ENCODE measurements at regions not wholly inside any gene's neighbourhood (a gene's known extent, or its start where the extent isn't known, plus 50 kb on each side); places are given as distances from the start of the nearest gene placed in this dataset.

GRCh38 chr2:41962922-41963622 is 84.7 kb upstream of the PKDCC start:
- Histone ChIP-seq H3K79me2 (ENCODE audit: low read length) (no peaks in the 10 kb centered on the region), H3K27ac (ENCODE audit: low read length) (no peak overlapping the region), H3K9me2 (replicated peaks; ENCODE audit: insufficient read depth, low read length) (no peaks in the 10 kb centered on the region), H3F3A (ENCODE audit: insufficient read depth, low read length) (no peaks in the 10 kb centered on the region), H3K4me1 (ENCODE audit: low read length) (no peaks in the 10 kb centered on the region), H3K9me3 (replicated peaks; ENCODE audit: insufficient read depth, low read length) (no peaks in the 10 kb centered on the region), H4K20me1 (ENCODE audit: insufficient read depth, low read length) (no peaks in the 10 kb centered on the region), H3K9ac (ENCODE audit: low read length) (no peak overlapping the region), H3K4me2 (ENCODE audit: low read depth, low read length) (no peak overlapping the region), H3K4me3 (ENCODE audit: low read length) (no peak overlapping the region), H3K27me3 (replicated peaks; ENCODE audit: insufficient read depth, low read length) (no peaks in the 10 kb centered on the region), H3K36me3 (replicated peaks; ENCODE audit: insufficient read depth, low read length) (no peaks in the 10 kb centered on the region), H2AFZ (ENCODE audit: low read length) (no peak overlapping the region)
- TF ChIP-seq EZH2phosphoT487 (IDR thresholded peaks at IDR 0.05; ENCODE audit: low read length) = no peak
- TF ChIP-seq, protein P1, sequence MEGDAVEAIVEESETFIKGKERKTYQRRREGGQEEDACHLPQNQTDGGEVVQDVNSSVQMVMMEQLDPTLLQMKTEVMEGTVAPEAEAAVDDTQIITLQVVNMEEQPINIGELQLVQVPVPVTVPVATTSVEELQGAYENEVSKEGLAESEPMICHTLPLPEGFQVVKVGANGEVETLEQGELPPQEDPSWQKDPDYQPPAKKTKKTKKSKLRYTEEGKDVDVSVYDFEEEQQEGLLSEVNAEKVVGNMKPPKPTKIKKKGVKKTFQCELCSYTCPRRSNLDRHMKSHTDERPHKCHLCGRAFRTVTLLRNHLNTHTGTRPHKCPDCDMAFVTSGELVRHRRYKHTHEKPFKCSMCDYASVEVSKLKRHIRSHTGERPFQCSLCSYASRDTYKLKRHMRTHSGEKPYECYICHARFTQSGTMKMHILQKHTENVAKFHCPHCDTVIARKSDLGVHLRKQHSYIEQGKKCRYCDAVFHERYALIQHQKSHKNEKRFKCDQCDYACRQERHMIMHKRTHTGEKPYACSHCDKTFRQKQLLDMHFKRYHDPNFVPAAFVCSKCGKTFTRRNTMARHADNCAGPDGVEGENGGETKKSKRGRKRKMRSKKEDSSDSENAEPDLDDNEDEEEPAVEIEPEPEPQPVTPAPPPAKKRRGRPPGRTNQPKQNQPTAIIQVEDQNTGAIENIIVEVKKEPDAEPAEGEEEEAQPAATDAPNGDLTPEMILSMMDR (IDR thresholded peaks at IDR 0.05; ENCODE audit: low read length) = no peak
- no peak for TF ChIP-seq EZH2 (optimal IDR thresholded peaks at IDR 0.05; ENCODE audit: low read depth, low read length)
- no peak for DNase-seq

DNA sequence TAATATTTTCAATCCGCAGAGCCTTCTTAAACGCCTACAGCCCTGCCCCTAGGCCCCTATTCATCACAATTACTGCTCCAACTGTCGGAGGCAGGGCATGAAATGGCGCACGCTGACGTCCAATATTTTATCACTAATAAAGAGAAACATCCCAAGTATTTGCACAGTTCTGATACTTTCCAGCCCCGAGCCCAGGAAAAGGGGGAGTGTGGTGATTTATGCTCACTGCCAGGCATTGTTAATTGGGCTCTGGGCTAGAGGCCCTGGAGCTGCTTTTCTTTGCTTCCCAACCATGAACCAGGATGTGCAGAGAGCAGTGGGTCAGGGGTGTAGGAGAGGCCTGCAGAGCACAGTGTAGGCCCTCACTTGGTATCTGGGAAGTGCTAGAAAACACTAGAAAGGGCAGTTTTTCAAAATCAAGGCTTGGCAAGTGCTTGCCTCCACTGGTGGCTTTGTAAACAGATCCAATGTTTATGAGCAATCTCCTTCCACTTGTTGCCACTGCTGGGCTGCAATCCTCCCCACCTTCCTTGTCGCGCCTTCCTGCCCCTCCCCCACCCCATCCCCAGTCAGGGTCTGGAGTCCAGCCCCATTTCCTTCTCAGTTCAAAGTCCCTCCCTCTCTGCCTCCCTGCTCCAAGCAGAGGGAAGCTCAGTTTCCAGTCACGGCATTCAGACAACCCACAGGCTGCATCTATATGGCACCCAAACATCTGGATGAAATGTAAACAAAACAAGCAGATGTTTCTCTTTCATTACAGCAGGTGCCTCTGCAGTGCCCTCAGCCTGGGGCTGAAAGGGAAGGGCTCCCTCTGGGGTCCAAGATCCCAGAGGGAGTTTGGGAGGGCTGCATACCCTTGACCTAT is 83.9 kb upstream of the PKDCC start:
- no peak for TF ChIP-seq EZH2phosphoT487 (IDR thresholded peaks at IDR 0.05; ENCODE audit: low read length)
- TF ChIP-seq, protein P1 (IDR thresholded peaks at IDR 0.05; ENCODE audit: low read length) = no peak
- H3K4me1 ChIP-seq (ENCODE audit: low read length) = no peaks in the 10 kb centered on the region
- no peak overlapping the region for H3K4me2 ChIP-seq (ENCODE audit: low read depth, low read length)
- no peak overlapping the region for H3K9ac ChIP-seq (ENCODE audit: low read length)
- H3K36me3 ChIP-seq (replicated peaks; ENCODE audit: insufficient read depth, low read length) = no peaks in the 10 kb centered on the region
- H3K79me2 ChIP-seq (ENCODE audit: low read length) = no peaks in the 10 kb centered on the region
- no peak for DNase-seq
- no peak overlapping the region for H3K4me3 ChIP-seq (ENCODE audit: low read length)
- H3K27ac ChIP-seq (ENCODE audit: low read length) = no peak overlapping the region
- no peaks in the 10 kb centered on the region for H3F3A ChIP-seq (ENCODE audit: insufficient read depth, low read length)
- no peak overlapping the region for H2AFZ ChIP-seq (ENCODE audit: low read length)
- H4K20me1 ChIP-seq (ENCODE audit: insufficient read depth, low read length) = no peaks in the 10 kb centered on the region
- no peaks in the 10 kb centered on the region for H3K9me3 ChIP-seq (replicated peaks; ENCODE audit: insufficient read depth, low read length)
- H3K9me2 ChIP-seq (replicated peaks; ENCODE audit: insufficient read depth, low read length) = no peaks in the 10 kb centered on the region
- no peaks in the 10 kb centered on the region for H3K27me3 ChIP-seq (replicated peaks; ENCODE audit: insufficient read depth, low read length)

DNA sequence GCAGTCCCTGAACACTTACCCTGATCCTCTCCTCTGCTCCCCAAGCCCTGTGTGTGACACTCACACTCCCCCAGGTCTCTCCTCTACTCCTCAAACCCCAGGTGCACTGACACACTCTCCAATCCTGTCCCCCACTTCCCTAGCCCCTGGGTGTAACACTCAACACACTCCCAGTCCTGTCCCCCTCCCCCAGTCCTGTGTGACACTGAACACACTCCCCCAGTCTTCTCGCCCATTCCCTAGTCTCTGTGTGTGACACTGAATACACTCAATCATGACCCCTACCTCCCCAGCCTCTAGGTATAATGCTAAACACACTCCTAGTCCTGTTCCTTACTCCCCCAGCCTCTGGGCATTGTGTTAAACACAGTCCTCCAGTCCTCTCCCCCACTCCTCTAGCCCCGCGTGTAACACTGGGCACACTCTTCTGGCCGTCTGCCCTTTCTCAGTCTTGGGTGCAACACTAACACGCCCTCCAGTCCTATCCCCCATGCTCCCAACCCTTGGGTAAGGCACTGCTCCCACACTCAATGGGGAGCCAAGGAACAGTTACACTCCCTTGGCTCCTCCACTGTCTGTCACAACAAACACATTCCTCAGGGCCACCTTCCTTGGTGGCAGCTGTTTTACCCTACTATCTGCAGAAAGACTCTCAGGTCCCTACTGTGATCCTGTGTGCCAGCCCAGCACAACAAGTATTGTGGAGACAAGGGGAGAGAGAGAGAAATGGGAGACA is 82.5 kb upstream of the PKDCC start:
- no peak overlapping the region for H3K4me2 ChIP-seq (ENCODE audit: low read depth, low read length)
- no peak for DNase-seq

More for the DNA sequence above, 82.5 kb upstream of the PKDCC start:
- no peak for TF ChIP-seq EZH2phosphoT487 (IDR thresholded peaks at IDR 0.05; ENCODE audit: low read length)
- TF ChIP-seq EZH2 (optimal IDR thresholded peaks at IDR 0.05; ENCODE audit: low read depth, low read length) = no peak
- TF ChIP-seq, protein P1 (IDR thresholded peaks at IDR 0.05; ENCODE audit: low read length) = no peak
- Histone ChIP-seq H2AFZ (ENCODE audit: low read length) (no peak overlapping the region), H3K9me3 (replicated peaks; ENCODE audit: insufficient read depth, low read length) (no peaks in the 10 kb centered on the region), H3K9me2 (replicated peaks; ENCODE audit: insufficient read depth, low read length) (no peaks in the 10 kb centered on the region), H3K9ac (ENCODE audit: low read length) (no peak overlapping the region), H4K20me1 (ENCODE audit: insufficient read depth, low read length) (no peaks in the 10 kb centered on the region), H3K27me3 (replicated peaks; ENCODE audit: insufficient read depth, low read length) (no peaks in the 10 kb centered on the region), H3K4me3 (ENCODE audit: low read length) (no peak overlapping the region), H3K36me3 (replicated peaks; ENCODE audit: insufficient read depth, low read length) (no peaks in the 10 kb centered on the region), H3K79me2 (ENCODE audit: low read length) (no peaks in the 10 kb centered on the region), H3F3A (ENCODE audit: insufficient read depth, low read length) (no peaks in the 10 kb centered on the region), H3K27ac (ENCODE audit: low read length) (no peak overlapping the region), H3K4me1 (ENCODE audit: low read length) (no peaks in the 10 kb centered on the region)

Data from MM.1S (cell line).